22Rv1 (cell line): ENCODE measurements at regions not wholly inside any gene's neighbourhood (a gene's known extent, or its start where the extent isn't known, plus 50 kb on each side); places are given as distances from the start of the nearest gene placed in this dataset.

Source experiments
- ZFX ChIP-seq: fragments of 450-650 bp; IDR thresholded peaks from 2 replicates; pipeline ENCODE4 v1.6.1; 2017; ENCODE audit warnings: antibody characterized with exemption, borderline replicate concordance
- TF ChIP-seq, protein P1 (sequence below): fragments of 450-650 bp; IDR thresholded peaks from 2 replicates; pipeline ENCODE4 v1.5.1; 2017; ENCODE audit warnings: mild to moderate bottlenecking

DNA sequence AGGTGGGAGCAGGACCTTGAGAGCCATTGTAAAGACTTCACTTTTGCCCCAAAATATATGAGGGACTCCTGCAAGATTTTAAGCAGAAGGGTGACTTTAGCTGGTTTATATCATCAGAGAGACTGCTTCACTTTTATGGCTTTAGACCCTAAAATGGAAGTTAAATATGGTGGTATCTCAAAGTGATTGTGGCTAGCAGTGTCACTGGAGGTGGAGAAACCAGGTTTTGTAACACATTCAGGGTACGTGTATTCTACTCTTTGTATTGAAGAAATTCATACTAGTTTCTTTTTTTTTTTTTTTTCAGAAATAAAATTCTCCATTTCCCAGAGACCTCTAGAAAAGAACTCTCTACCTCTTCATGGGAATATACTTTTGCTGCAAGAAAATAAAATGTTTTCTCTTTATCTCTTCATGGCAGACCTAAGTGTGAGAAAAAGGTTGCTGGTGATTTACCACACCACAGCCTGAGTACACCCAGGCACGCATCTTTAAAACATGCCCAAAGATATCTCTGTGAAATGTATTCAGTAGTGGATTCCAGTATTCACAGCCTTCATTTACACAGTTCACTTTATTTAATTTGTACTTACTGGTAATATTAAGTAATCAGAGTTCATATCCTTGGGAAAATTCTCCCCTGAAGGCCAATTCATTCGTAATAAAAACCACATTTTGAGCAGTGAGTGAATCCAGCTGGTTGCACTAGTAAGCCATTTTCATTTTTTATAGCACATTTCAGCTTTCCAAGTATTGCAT, 74.3 kb upstream of the GUCY1A1 start:
- TF ChIP-seq, protein P1, sequence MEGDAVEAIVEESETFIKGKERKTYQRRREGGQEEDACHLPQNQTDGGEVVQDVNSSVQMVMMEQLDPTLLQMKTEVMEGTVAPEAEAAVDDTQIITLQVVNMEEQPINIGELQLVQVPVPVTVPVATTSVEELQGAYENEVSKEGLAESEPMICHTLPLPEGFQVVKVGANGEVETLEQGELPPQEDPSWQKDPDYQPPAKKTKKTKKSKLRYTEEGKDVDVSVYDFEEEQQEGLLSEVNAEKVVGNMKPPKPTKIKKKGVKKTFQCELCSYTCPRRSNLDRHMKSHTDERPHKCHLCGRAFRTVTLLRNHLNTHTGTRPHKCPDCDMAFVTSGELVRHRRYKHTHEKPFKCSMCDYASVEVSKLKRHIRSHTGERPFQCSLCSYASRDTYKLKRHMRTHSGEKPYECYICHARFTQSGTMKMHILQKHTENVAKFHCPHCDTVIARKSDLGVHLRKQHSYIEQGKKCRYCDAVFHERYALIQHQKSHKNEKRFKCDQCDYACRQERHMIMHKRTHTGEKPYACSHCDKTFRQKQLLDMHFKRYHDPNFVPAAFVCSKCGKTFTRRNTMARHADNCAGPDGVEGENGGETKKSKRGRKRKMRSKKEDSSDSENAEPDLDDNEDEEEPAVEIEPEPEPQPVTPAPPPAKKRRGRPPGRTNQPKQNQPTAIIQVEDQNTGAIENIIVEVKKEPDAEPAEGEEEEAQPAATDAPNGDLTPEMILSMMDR = no peak
- no peak for TF ChIP-seq ZFX
